HG02943 (cell line): ENCODE measurements at regions not wholly inside any gene's neighbourhood (a gene's known extent, or its start where the extent isn't known, plus 50 kb on each side); places are given as distances from the start of the nearest gene placed in this dataset.
"Not testable (repeated sequence)": the region's sequence is repeated elsewhere in the genome, so short reads cannot be mapped to it uniquely, and the experiment has no call there.

Source experiments
- ATAC-seq: cut with Tn5 transposase; IDR thresholded peaks from one replicate; pipeline ENCODE4 v1.9.1; 2021; ENCODE audit warnings: mild to moderate bottlenecking, low read depth, moderate library complexity; ENCODE audit not compliant: unreplicated experiment

DNA sequence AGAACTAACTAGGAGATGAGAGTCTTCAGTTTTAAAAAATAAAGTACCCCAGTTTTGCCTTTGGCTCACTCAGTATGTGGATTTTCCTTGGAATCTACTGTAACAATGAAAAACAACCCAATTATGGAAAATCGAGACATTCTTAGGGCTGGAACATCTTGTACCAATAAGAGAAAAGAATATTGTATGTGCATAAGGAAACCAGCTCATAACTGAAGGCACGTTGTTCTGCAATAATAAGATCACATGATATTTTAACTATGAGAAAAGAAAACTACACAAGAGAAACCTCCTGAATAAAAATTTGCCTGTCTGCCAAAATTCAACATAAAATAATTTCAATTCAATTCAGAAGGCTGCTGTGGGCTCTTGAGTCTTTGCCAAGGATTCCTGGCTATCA, 261.8 kb upstream of the EDNRA start:
- no peak for ATAC-seq

- no peak for ATAC-seq
Measured at GRCh38 chr4:147220833-147221232, 260.1 kb upstream of the EDNRA start.

- no peak for ATAC-seq
Measured at GRCh38 chr4:147222906-147223305, 258.0 kb upstream of the EDNRA start.

DNA sequence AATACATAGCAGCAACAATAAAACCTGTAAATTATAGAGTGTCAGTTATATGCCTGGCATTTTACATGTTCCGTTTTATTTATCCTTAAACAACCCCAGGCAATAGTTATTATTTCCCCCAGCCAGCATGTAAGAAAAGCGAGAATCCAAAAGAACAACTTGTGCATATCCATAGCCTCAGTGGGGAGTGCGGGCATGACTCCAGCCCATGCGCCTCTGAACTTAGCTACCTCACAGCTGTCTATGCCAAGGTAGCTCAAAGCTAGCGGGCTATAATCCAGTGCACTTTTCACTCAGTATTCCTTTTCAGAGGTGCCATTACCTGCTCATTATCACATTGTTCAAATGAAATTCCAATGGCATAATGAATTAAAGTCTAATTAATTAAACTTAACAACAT, 257.3 kb upstream of the EDNRA start:
- no peak for ATAC-seq

- ATAC-seq, result no peak
Measured at GRCh38 chr4:147236806-147237205, 244.1 kb upstream of the EDNRA start.

DNA sequence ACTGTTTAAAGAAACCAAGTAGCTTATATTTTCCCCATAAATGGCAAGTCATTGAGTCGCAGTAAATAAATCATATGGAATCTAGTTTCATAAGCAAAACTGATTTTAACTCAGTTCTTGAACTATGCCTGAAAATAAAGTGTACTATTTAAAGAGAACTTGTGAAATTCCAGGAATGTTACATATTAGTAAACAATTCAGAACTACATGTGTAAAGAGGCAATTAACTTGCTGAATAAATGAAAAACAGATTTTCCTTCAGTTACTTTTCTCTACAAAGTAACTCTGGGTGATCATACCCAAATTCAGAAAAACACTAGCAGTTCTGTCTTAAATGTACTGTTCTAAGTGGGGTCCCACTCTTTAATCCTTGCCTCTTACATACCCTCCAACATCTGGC, 236.1 kb upstream of the EDNRA start:
- ATAC-seq, result no peak

GRCh38 chr4:147246096-147246495, 234.8 kb upstream of the EDNRA start:
- no peak for ATAC-seq

GRCh38 chr4:147246528-147246927, 234.4 kb upstream of the EDNRA start:
- not testable (repeated sequence) for ATAC-seq

GRCh38 chr4:147247579-147247978, 233.3 kb upstream of the EDNRA start:
- ATAC-seq, result no peak

- ATAC-seq, result no peak
Measured at GRCh38 chr4:147250062-147250461, 230.8 kb upstream of the EDNRA start.

DNA sequence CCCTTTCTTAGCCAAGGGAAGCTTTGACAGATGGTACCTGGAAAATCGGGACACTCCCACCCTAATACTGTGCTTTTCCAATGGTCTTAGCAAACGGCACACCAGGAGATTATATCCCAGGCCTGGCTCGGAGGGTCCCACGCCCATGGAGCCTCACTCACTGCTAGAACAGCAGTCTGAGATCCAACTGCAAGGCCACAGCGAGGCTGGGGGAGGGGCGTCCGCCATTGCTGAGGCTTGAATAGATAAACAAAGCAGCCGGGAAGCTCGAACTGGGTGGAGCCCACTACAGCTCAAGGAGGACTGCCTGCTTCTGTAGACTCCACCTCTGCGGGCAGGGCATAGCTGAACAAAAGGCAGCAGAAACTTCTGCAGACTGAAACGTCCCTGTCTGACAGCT, 225.6 kb upstream of the EDNRA start:
- not testable (repeated sequence) for ATAC-seq

- ATAC-seq, result not testable (repeated sequence)
Measured at GRCh38 chr4:147259271-147259670, 221.6 kb upstream of the EDNRA start.

- ATAC-seq, result no peak
Measured at GRCh38 chr4:147284256-147284835, 196.6 kb upstream of the EDNRA start.

DNA sequence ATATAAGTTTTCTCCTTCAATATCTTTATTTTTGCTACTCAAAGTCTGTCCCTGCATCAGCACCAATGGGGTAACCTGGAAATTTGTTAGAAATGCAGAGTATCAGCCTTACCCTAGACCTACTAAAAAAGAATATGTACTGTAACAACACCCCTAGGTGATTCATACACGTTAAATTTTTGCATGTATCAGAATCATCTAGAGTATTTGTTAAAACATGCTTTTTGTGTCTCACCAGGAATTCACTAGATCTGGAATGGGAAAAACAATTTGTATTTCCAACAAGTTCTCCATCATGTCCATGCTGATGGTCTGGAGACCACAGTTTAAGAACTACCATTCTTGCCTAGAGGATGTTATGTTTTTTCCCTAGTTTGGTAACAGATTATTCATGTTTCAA, 196.0 kb upstream of the EDNRA start:
- ATAC-seq, result no peak

DNA sequence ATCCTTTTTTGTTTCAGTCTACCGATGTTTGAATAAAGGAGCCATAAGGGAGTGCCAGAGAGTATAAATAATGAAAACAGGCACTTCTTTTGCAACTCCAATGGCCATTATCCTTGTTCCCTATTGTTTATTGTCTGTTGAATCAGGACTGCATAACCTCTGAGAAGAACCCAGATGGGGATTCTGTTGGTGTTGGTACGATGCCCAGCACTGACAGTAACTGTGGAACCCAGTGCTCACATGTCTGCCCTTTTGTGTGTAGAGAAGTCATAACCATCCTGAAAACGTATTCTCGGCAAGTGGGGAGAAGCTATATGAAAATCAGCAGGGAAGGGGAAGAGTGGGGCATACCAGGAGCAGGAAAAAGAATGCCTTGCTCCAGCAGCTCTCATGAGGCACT, 195.1 kb upstream of the EDNRA start:
- no peak for ATAC-seq

DNA sequence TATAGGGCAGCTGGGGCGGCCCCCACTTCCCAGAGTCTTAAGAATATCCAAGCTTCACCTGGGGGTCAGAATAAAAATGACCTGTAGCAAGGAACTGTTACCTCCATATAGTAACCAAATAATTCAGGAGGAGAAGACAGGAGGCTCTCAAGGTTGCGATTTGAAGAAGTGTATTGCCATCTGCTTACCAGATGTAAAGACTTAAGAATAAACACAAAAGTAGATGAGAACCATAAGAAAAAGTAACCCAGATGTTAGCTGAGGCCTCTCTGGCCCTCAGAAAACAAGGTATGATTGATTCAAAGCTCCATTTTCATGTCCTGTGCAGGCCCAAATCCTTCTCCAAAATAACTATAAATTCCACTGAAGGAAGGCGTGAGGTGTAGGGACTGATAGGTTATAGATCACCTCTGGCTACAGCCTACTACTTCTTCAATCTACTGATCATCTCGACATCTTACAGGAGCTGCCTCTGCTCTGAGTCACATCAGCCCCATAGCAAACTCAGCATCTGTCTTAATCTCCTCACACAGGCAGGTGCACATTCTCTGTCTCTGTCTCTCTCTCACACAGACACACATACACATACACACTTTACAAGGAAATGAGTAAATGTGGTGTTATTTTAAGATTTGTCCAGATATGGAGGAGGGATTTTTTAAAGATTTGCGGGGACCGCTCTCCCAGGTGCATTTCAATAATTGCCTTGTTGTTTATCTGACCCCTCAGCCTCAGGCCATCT, 193.9 kb upstream of the EDNRA start:
- ATAC-seq, result no peak

DNA sequence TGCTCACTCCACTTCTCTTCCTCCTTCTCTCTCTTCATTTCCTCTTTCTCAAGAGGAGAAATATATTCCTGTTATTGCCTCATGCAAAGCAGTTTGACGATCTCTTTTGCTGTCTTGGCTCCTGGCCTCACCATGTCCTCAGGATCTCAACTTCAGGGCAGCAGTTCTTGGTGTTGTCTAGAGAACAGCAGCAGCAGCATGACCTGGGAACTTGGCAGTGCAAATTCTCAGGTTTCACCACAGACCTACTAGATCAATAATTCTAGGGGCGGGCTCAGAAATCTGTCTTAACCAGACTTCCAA, 193.4 kb upstream of the EDNRA start:
- no peak for ATAC-seq

DNA sequence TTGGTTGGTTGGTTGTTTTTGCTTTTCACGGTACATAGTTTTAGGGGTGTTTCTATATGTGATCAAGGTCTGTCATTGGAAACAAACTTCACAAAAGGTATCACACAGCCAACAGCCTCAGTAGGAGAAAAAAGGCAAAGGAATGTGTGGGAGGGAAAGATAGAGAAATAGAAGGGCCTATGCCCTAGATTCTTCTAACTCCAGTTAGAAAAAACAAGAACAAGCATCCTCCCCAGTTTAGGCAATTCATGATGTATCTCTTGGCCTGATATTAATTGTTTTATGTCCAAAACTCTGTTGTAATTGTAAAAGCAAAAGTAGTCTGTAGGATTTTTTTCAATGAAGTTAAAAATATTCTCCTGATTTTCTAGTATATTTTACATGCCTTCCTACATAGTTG, 192.4 kb upstream of the EDNRA start:
- no peak for ATAC-seq

- ATAC-seq, result no peak
Measured at GRCh38 chr4:147289181-147289580, 191.7 kb upstream of the EDNRA start.

GRCh38 chr4:147292604-147293313, 188.1 kb upstream of the EDNRA start:
- ATAC-seq, result not testable (repeated sequence)

GRCh38 chr4:147293314-147293677, 187.6 kb upstream of the EDNRA start:
- ATAC-seq, result not testable (repeated sequence)

DNA sequence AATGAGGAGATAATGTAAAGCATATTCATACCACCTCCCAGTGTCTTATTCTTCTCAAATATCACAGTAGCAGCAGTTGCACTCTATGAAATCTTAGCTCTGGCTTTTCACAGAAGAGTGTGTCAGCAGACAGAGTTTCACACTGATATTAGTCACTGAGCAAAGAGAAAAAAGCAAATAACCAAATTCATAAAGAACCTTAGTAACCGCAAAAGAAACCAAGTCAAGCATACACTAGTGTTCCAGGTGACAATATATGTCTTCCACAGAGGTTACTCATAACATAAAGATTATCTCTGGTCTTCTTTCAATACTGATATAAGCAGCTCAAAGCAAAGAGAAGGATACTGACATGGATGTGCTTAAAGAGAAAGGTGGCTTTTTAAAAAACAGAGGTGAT, 181.7 kb upstream of the EDNRA start:
- ATAC-seq, result no peak
